Prostate gland (tissue), 2 donors: ENCODE measurements at regions not wholly inside any gene's neighbourhood (a gene's known extent, or its start where the extent isn't known, plus 50 kb on each side); places are given as distances from the start of the nearest gene placed in this dataset.

Experiments used
- CTCF ChIP-seq, 4 experiments: fragments of 200-600 bp in 2 of 4; fragments of 450-650 bp in 2 of 4; sonication (generic) in 2 of 4; IDR thresholded peaks; 1 replicate in 3 of 4; 2 replicates in 1 of 4; pipeline ENCODE4 v1.5.1; 2016 to 2019; ENCODE audit warnings: antibody characterized with exemption in 4 of 4, mild to moderate bottlenecking in 2 of 4, moderate library complexity in 2 of 4
- POLR2A ChIP-seq: fragments of 450-650 bp; IDR thresholded peaks from one replicate; pipeline ENCODE4 v1.6.1; 2016; ENCODE audit warnings: antibody characterized with exemption, mild to moderate bottlenecking

- no peak for TF ChIP-seq CTCF (IDR thresholded peaks at IDR 0.05)
- TF ChIP-seq POLR2A, result no peak
These were observed 378.5 kb upstream of the CT83 start for GRCh38 chrX:116841290-116841689.
